ENCODE measurements at regions not wholly inside any gene's neighbourhood (a gene's known extent, or its start where the extent isn't known, plus 50 kb on each side); places are given as distances from the start of the nearest gene placed in this dataset.

- Histone ChIP-seq H3K9ac (ENCODE audit: low read length) (no peak overlapping the region), H3K4me3 (ENCODE audit: low read length) (no peak overlapping the region), H3K9me3 (ENCODE audit: insufficient read depth, low read length) (no peaks in the 10 kb centered on the region), H3K79me2 (ENCODE audit: low read length) (no peaks in the 10 kb centered on the region), H3K4me1 (ENCODE audit: low read length) (no peaks in the 10 kb centered on the region), H3K27me3 (ENCODE audit: low read depth, low read length) (no peaks in the 10 kb centered on the region), H3K27ac (ENCODE audit: low read length) (no peak overlapping the region), H2AFZ (ENCODE audit: low read depth, low read length) (no peak overlapping the region), H3K4me2 (ENCODE audit: low read length) (no peak overlapping the region), H4K20me1 (ENCODE audit: insufficient read depth, low read length) (no peaks in the 10 kb centered on the region), H3K36me3 (replicated peaks; ENCODE audit: low read depth, low read length) (no peaks in the 10 kb centered on the region)
- TF ChIP-seq CTCF (IDR thresholded peaks at IDR 0.05; ENCODE audit: low read depth, low read length): no peak
- TF ChIP-seq EZH2phosphoT487 (IDR thresholded peaks at IDR 0.05; ENCODE audit: low read depth): no peak
Measured at GRCh38 chr13:62997696-62998095, 1582.0 kb upstream of the PCDH20 start.

GRCh38 chr13:62997038-62997599 lies 1581.5 kb upstream of the PCDH20 start:
- Histone ChIP-seq H3K4me2 (ENCODE audit: low read length) (no peak overlapping the region), H4K20me1 (ENCODE audit: insufficient read depth, low read length) (no peaks in the 10 kb centered on the region), H3K9ac (ENCODE audit: low read length) (no peak overlapping the region), H3K4me3 (ENCODE audit: low read length) (no peak overlapping the region), H3K27me3 (ENCODE audit: low read depth, low read length) (no peaks in the 10 kb centered on the region), H3K9me3 (ENCODE audit: insufficient read depth, low read length) (no peaks in the 10 kb centered on the region), H3K36me3 (replicated peaks; ENCODE audit: low read depth, low read length) (no peaks in the 10 kb centered on the region), H2AFZ (ENCODE audit: low read depth, low read length) (no peak overlapping the region; the same call in 1 of the 2 replicates), H3K79me2 (ENCODE audit: low read length) (no peaks in the 10 kb centered on the region), H3K4me1 (ENCODE audit: low read length) (no peaks in the 10 kb centered on the region), H3K27ac (ENCODE audit: low read length) (no peak overlapping the region)
- TF ChIP-seq CTCF (IDR thresholded peaks at IDR 0.05; ENCODE audit: low read depth, low read length) (no peak), EZH2phosphoT487 (IDR thresholded peaks at IDR 0.05; ENCODE audit: low read depth) (no peak)

GRCh38 chr13:62973804-62974203 lies 1558.2 kb upstream of the PCDH20 start:
- no peak overlapping the region for H3K4me3 ChIP-seq (ENCODE audit: low read length)
- no peaks in the 10 kb centered on the region for H3K27me3 ChIP-seq (ENCODE audit: low read depth, low read length)
- no peaks in the 10 kb centered on the region for H4K20me1 ChIP-seq (ENCODE audit: insufficient read depth, low read length)
- H3K27ac ChIP-seq (ENCODE audit: low read length): no peak overlapping the region
- H3K4me2 ChIP-seq (ENCODE audit: low read length): no peak overlapping the region
- TF ChIP-seq EZH2phosphoT487 (IDR thresholded peaks at IDR 0.05; ENCODE audit: low read depth) (no peak), CTCF (IDR thresholded peaks at IDR 0.05; ENCODE audit: low read depth, low read length) (no peak)
- no peaks in the 10 kb centered on the region for H3K4me1 ChIP-seq (ENCODE audit: low read length)
- no peak overlapping the region for H2AFZ ChIP-seq (ENCODE audit: low read depth, low read length)
- H3K79me2 ChIP-seq (ENCODE audit: low read length): no peaks in the 10 kb centered on the region
- no peaks in the 10 kb centered on the region for H3K9me3 ChIP-seq (ENCODE audit: insufficient read depth, low read length)
- H3K36me3 ChIP-seq (replicated peaks; ENCODE audit: low read depth, low read length): no peaks in the 10 kb centered on the region
- H3K9ac ChIP-seq (ENCODE audit: low read length): no peak overlapping the region

DNA sequence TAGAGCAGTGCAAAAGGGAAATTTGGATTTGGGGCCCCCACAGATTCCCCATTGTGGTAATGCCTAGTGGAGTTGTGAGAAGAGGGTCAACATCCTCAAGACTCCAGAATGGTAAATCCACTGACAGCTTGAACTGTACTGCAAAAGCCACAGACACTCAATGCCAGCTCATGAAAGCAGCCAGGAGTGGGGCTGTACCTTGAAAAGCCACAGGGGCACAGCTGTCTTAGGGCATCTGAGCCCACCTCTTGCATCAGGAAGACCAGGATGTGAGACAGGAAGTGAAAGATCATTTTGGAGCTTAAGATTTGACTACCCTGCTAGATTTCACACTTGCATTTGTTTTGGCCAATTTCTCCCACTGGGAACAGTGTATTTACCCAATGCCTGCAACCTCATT lies 1548.9 kb upstream of the PCDH20 start:
- Histone ChIP-seq H3K9me3 (ENCODE audit: insufficient read depth, low read length) (no peaks in the 10 kb centered on the region), H4K20me1 (ENCODE audit: insufficient read depth, low read length) (no peaks in the 10 kb centered on the region)

More for the DNA sequence above, 1548.9 kb upstream of the PCDH20 start:
- Histone ChIP-seq H3K4me3 (ENCODE audit: low read length) (no peak overlapping the region), H3K27ac (ENCODE audit: low read length) (no peak overlapping the region), H2AFZ (ENCODE audit: low read depth, low read length) (no peak overlapping the region), H3K4me1 (ENCODE audit: low read length) (peaks cover 6% of the 10 kb centered on the region), H3K79me2 (ENCODE audit: low read length) (no peaks in the 10 kb centered on the region), H3K9ac (ENCODE audit: low read length) (no peak overlapping the region), H3K36me3 (replicated peaks; ENCODE audit: low read depth, low read length) (no peaks in the 10 kb centered on the region), H3K27me3 (ENCODE audit: low read depth, low read length) (no peaks in the 10 kb centered on the region), H3K4me2 (ENCODE audit: low read length) (no peak overlapping the region)
- TF ChIP-seq CTCF (IDR thresholded peaks at IDR 0.05; ENCODE audit: low read depth, low read length) (no peak), EZH2phosphoT487 (IDR thresholded peaks at IDR 0.05; ENCODE audit: low read depth) (no peak)
